HEK293T (cell line): ENCODE measurements at regions not wholly inside any gene's neighbourhood (a gene's known extent, or its start where the extent isn't known, plus 50 kb on each side); places are given as distances from the start of the nearest gene placed in this dataset.

Experiments used
- CTCF ChIA-PET: fragments of 350-600 bp; formaldehyde crosslinking; extraction: SDS; loops from one replicate; lab custom pipeline; 2021; ENCODE audit warnings: antibody characterized with exemption, inconsistent platforms; lab: Yijun Ruan, JAX
- POLR2A ChIA-PET: fragments of 350-600 bp; formaldehyde crosslinking; extraction: SDS; loops from one replicate; lab custom pipeline; 2020; ENCODE audit warnings: antibody characterized with exemption, inconsistent platforms; lab: Yijun Ruan, JAX
- DNase-seq: peaks from one replicate; pipeline ENCODE4 v3.0.0; 2012; ENCODE audit warnings: mixed read lengths; ENCODE audit errors: extremely low spot score
- ARNT ChIP-seq: fragments of 450-650 bp; IDR thresholded peaks from 2 replicates; pipeline ENCODE4 v1.6.1; 2017; ENCODE audit warnings: mild to moderate bottlenecking
- BHLHE40 ChIP-seq: fragments of 450-650 bp; IDR thresholded peaks from 2 replicates; pipeline ENCODE4 v1.6.1; 2016; ENCODE audit warnings: mild to moderate bottlenecking, moderate library complexity, borderline replicate concordance
- CTBP1 ChIP-seq: fragments of 450-650 bp; IDR thresholded peaks from 2 replicates; pipeline ENCODE4 v1.6.1; 2016; ENCODE audit warnings: borderline replicate concordance
- ELF4 ChIP-seq: fragments of 450-650 bp; IDR thresholded peaks from 2 replicates; pipeline ENCODE4 v1.6.1; 2017; ENCODE audit warnings: antibody characterized with exemption
- FOXA1 ChIP-seq: fragments of 450-650 bp; IDR thresholded peaks from 2 replicates; pipeline ENCODE4 v1.6.1; 2016; ENCODE audit warnings: mild to moderate bottlenecking
- FOXK2 ChIP-seq: fragments of 450-650 bp; IDR thresholded peaks from 2 replicates; pipeline ENCODE4 v1.6.1; 2016; ENCODE audit warnings: mild to moderate bottlenecking
- FOXM1 ChIP-seq: fragments of 450-650 bp; IDR thresholded peaks from 2 replicates; pipeline ENCODE4 v1.6.1; 2017; ENCODE audit warnings: mild to moderate bottlenecking, borderline replicate concordance
- HDGF ChIP-seq: fragments of 450-650 bp; IDR thresholded peaks from 2 replicates; pipeline ENCODE4 v1.6.1; 2017; ENCODE audit warnings: antibody characterized with exemption, borderline replicate concordance
- L3MBTL2 ChIP-seq: fragments of 450-650 bp; conservative IDR thresholded peaks from 2 replicates; pipeline ENCODE4 v1.6.1; 2016; ENCODE audit warnings: mild to moderate bottlenecking
- LEF1 ChIP-seq: fragments of 450-650 bp; IDR thresholded peaks from 2 replicates; pipeline ENCODE4 v1.6.1; 2017; ENCODE audit warnings: mild to moderate bottlenecking, borderline replicate concordance
- NFRKB ChIP-seq: fragments of 450-650 bp; IDR thresholded peaks from 2 replicates; pipeline ENCODE4 v1.6.1; 2016; ENCODE audit warnings: mild to moderate bottlenecking, moderate library complexity
- SP1 ChIP-seq: fragments of 450-650 bp; IDR thresholded peaks from 2 replicates; pipeline ENCODE4 v1.6.1; 2017
- SUZ12 ChIP-seq: fragments of 450-650 bp; IDR thresholded peaks from 2 replicates; pipeline ENCODE4 v1.6.1; 2016; ENCODE audit warnings: mild to moderate bottlenecking
- TARDBP ChIP-seq: fragments of 450-650 bp; IDR thresholded peaks from 2 replicates; pipeline ENCODE4 v1.6.1; 2016
- ZNF384 ChIP-seq: fragments of 450-650 bp; IDR thresholded peaks from 2 replicates; pipeline ENCODE4 v1.6.1; 2016
- TF ChIP-seq, protein P1 (sequence below): fragments of 450-650 bp; IDR thresholded peaks from 2 replicates; pipeline ENCODE4 v1.6.1; 2016

DNA sequence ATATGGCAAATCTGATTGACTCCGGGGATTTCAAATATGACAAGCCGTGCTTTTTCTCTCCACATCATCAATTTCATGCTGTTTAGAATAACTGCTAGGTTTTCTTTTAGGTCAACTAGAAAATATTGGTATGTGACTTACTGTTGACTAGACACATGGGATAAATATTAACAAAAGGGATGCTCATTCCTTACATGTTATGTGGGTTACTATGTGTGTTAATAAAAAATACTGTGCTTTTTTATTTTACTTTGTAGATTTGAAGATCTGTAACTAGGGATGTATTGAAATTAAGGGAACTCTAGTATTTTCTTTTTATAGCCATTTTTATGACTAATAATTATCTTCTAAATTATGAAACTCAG is 264.6 kb upstream of the COL8A1 start:
- TF ChIP-seq FOXA1: no peak
- no peak for DNase-seq
- CTCF ChIA-PET: no interaction called here

DNA sequence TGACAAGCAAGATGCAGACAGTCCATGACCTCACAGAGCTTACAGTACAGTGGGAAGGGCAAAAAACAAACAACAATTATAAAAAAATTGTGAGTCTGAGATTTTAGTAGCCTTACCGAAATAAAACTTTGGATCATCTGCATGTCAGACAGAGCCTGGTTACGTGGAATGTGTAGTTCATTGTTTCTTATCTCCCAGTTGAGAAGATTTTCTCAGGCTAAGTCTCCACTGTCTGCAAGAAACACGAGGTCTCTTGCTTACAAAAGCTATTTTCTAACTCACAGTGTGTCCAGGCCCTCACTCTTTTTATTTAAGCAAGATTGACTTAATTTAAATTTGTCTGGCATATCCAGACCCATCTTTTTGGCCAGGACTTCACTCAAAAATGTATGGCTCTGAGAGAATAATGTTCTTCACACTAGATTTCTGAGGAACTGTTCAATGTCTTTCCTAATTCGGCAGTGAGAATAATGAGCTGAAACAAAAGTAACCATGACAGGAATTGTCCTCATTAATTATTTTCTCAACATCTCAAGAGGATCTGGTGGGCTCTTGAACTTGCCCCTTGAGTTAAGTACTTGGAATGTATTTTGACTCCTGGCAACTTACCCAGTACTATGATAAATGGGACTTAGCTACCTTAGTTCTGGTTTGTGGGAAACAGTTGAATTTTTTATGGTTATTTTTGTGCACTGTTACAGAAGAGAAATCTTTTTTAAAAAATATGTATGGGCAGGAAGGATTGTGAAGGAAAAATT is 265.1 kb upstream of the COL8A1 start:
- TF ChIP-seq ARNT: no peak
- ChIA-PET CTCF (no interaction called here), POLR2A (no interaction called here)
- no peak for DNase-seq

More for the DNA sequence above, 264.6 kb upstream of the COL8A1 start:
- POLR2A ChIA-PET: no interaction called here

DNA sequence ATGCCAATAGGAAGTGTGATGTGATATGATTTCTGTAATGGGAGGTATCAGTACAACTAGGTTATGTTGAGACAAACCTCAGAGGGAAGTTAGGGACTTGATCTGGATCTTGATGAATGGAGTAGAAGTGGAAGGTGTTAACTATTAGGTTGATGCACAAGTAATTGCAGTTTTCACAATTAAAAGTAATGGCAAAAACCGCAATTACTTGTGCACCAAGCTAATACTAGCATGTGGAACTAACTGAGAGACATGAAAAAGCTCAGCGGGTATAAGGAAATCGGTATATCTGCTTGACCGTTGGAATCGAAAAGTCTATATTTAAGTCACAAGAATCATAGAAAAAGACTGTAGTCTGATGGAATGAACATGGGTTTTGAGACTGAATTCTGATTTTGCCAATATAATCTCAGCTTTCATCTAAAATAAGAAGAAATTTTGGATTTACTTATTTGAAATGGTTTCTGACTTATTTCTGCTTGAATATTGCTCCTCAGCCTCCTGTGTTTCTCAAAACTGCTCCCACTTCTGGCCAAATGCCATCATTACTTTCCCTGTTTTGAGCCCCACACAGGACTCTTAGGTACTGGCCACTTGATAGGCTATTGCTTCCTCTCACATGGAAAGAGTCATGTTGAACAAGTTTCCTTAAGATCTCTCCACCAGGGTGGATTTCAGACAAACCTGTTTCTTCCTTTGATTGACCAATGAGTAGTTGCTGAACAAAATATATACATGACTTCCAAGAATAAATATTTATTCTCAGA is 271.5 kb upstream of the COL8A1 start:
- DNase-seq: peak; percentile 20
- POLR2A ChIA-PET: no interaction called here
- CTCF ChIA-PET: no interaction called here
- TF ChIP-seq ELF4 (peak; percentile 52; the same call in 1 of the 2 replicates), LEF1 (no peak), ARNT (no peak), FOXM1 (no peak), BHLHE40 (no peak), FOXK2 (no peak), HDGF (no peak), TARDBP (no peak), SUZ12 (no peak)

DNA sequence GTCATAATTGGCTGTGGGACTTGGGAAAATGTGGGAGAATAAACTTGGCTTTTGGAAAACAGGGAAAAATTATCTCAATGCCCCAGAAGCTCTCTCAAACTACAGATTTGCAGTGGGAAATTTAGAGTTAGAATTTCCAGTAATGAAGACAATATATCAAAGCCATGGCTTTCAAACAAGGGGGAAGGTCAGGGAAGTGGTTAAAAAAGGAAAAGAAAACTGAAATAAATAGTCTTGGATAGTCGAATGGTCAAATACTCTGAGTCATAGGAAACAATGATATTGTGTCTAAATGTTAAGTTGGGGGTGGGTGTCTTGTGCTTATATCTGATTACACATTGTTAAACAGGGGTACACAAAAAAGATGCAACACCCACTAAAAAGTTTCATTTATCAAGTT is 272.4 kb upstream of the COL8A1 start:
- CTCF ChIA-PET: no interaction called here
- POLR2A ChIA-PET: no interaction called here
- TF ChIP-seq TARDBP (no peak), LEF1 (no peak), ELF4 (no peak), SUZ12 (no peak)
- no peak for DNase-seq

DNA sequence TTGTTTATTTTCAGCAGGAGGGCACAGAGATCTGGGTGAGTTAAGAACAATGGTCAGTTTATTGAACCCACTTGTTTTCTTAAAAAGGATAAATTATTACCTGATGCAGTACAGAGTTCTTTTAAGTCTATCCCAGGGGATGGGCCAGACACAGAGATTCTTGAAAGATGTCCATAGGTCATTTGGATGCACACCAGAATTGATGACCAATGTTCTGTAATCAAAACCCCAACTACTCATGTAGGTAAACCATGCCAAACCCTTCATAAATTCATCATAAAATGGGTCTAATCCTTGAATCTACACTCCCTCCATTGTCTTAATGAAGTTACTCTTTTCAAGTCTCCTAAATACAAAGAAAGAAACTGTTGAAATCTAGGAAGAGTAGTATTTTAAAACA is 273.0 kb upstream of the COL8A1 start:
- CTCF ChIA-PET: no interaction called here
- POLR2A ChIA-PET: no interaction called here
- DNase-seq: no peak
- TF ChIP-seq ELF4 (no peak), ZNF384 (no peak), NFRKB (no peak), L3MBTL2 (no peak), BHLHE40 (no peak), SP1 (no peak), CTBP1 (no peak), FOXA1 (no peak), SUZ12 (no peak), LEF1 (no peak), HDGF (no peak), TARDBP (no peak), FOXK2 (no peak), ARNT (no peak)
- TF ChIP-seq, protein P1, sequence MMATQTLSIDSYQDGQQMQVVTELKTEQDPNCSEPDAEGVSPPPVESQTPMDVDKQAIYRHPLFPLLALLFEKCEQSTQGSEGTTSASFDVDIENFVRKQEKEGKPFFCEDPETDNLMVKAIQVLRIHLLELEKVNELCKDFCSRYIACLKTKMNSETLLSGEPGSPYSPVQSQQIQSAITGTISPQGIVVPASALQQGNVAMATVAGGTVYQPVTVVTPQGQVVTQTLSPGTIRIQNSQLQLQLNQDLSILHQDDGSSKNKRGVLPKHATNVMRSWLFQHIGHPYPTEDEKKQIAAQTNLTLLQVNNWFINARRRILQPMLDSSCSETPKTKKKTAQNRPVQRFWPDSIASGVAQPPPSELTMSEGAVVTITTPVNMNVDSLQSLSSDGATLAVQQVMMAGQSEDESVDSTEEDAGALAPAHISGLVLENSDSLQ: no peak

DNA sequence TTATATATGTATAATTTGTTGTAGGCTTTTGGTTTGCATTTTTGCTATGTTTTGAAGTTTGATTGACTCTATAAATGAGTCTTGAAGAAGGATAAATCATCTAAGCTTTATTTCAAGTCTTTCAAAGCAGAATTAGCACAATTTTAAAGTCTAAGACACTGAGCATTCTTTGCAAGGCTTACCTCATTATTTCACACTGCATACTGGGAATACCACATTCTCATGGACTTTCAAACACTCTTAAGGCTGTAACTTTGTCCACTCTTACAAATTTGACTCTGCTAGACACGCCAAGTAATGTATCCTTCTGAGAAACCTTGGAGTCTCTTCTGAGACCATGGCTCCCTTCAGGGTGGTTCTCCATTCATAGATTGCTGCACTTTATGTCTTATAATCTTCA is 281.3 kb upstream of the COL8A1 start:
- POLR2A ChIA-PET: no interaction called here
- CTCF ChIA-PET: no interaction called here
- no peak for DNase-seq
- TF ChIP-seq FOXK2: no peak
- TF ChIP-seq ARNT: no peak
- TF ChIP-seq FOXA1: no peak
- TF ChIP-seq, protein P1: no peak
- no peak for TF ChIP-seq SP1
- no peak for TF ChIP-seq BHLHE40
- TF ChIP-seq NFRKB: no peak
- no peak for TF ChIP-seq LEF1
- no peak for TF ChIP-seq L3MBTL2

DNA sequence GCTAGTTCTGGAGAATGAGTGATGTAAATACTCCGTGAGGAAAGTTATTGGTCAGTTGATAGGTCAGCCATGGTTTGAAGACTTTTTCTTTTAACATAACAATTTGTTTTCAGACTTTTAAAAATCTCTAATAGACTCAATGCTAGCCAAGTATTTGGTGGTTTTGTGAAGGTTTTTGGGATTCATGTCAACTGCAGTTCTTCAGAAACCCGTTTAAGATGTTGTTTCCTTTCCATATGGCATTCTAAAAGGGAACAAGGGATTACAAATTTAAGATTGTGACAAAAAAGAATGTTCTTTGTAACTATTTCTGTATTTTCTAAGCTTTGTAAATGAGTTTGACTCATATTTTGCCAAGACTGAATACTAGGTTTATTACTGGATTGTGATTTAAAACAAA is 281.7 kb upstream of the COL8A1 start:
- ChIA-PET CTCF (no interaction called here), POLR2A (no interaction called here)
- DNase-seq: no peak
- TF ChIP-seq ELF4 (no peak), TARDBP (no peak), SUZ12 (no peak), SP1 (no peak), FOXK2 (no peak), CTBP1 (no peak), FOXM1 (no peak), NFRKB (no peak), BHLHE40 (no peak), HDGF (no peak), L3MBTL2 (no peak), ARNT (no peak), ZNF384 (no peak)
- TF ChIP-seq, protein P1: no peak
